B cell (primary cell): ENCODE measurements at regions not wholly inside any gene's neighbourhood (a gene's known extent, or its start where the extent isn't known, plus 50 kb on each side); places are given as distances from the start of the nearest gene placed in this dataset.

Experiments
- EZH2 ChIP-seq: IDR thresholded peaks from 2 replicates; pipeline ENCODE4 v1.6.1; 2012; ENCODE audit warnings: borderline replicate concordance, low read depth, mild to moderate bottlenecking, moderate library complexity, low read length; ENCODE audit not compliant: insufficient read depth, poor library complexity, severe bottlenecking
- TF ChIP-seq, protein P1 (sequence below): fragments of 200-600 bp; IDR thresholded peaks from one replicate; pipeline ENCODE4 v1.8.0; 2022; ENCODE audit warnings: antibody characterized with exemption, mild to moderate bottlenecking

- TF ChIP-seq, protein P1, sequence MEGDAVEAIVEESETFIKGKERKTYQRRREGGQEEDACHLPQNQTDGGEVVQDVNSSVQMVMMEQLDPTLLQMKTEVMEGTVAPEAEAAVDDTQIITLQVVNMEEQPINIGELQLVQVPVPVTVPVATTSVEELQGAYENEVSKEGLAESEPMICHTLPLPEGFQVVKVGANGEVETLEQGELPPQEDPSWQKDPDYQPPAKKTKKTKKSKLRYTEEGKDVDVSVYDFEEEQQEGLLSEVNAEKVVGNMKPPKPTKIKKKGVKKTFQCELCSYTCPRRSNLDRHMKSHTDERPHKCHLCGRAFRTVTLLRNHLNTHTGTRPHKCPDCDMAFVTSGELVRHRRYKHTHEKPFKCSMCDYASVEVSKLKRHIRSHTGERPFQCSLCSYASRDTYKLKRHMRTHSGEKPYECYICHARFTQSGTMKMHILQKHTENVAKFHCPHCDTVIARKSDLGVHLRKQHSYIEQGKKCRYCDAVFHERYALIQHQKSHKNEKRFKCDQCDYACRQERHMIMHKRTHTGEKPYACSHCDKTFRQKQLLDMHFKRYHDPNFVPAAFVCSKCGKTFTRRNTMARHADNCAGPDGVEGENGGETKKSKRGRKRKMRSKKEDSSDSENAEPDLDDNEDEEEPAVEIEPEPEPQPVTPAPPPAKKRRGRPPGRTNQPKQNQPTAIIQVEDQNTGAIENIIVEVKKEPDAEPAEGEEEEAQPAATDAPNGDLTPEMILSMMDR = no peak
- TF ChIP-seq EZH2 = no peak
These were observed 123.1 kb downstream of the DKK1 start for GRCh38 chr10:52437205-52437646.
